PC-3 (cell line): ENCODE measurements at regions not wholly inside any gene's neighbourhood (a gene's known extent, or its start where the extent isn't known, plus 50 kb on each side); places are given as distances from the start of the nearest gene placed in this dataset.

Source experiments
- CTCF ChIP-seq: fragments of 300-600 bp; sonication (generic); conservative IDR thresholded peaks from 2 replicates; pipeline ENCODE4 v1.5.1; 2017; ENCODE audit warnings: antibody characterized with exemption, low read depth, mild to moderate bottlenecking, low read length
- EZH2 ChIP-seq: fragments of 300-600 bp; sonication (generic); IDR thresholded peaks from one replicate; pipeline ENCODE4 v1.6.1; 2017; ENCODE audit warnings: antibody characterized with exemption, mild to moderate bottlenecking, low read length; ENCODE audit not compliant: unreplicated experiment
- EZH2phosphoT487 ChIP-seq: fragments of 300-600 bp; sonication (generic); IDR thresholded peaks from 2 replicates; pipeline ENCODE4 v1.6.1; 2018; ENCODE audit warnings: mild to moderate bottlenecking, antibody characterized with exemption, low read length, borderline replicate concordance

GRCh38 chr4:72975488-72975784 is 94.1 kb downstream of the COX18 start:
- no peak for TF ChIP-seq CTCF
- no peak for TF ChIP-seq EZH2
- TF ChIP-seq EZH2phosphoT487, result no peak
